Activated CD4-positive, alpha-beta memory T cell treated with anti-CD3 and anti-CD28 coated beads, Interleukin-2, amount 10 ng/mL, durations not matched to agents 7 days and 5 days (primary cell): ENCODE measurements at regions not wholly inside any gene's neighbourhood (a gene's known extent, or its start where the extent isn't known, plus 50 kb on each side); places are given as distances from the start of the nearest gene placed in this dataset.
"Not testable (repeated sequence)": the region's sequence is repeated elsewhere in the genome, so short reads cannot be mapped to it uniquely, and the experiment has no call there.

Experiments
- CTCF ChIA-PET: fragments of 350-600 bp; sonication (Branson Sonifier 250); formaldehyde crosslinking; loops from one replicate; lab custom pipeline; 2021; ENCODE audit warnings: antibody characterized with exemption, inconsistent platforms; lab: Charles Lee
- POLR2A ChIA-PET: fragments of 350-600 bp; sonication (Branson Sonifier 250); formaldehyde crosslinking; loops from one replicate; lab custom pipeline; 2021; ENCODE audit warnings: antibody characterized with exemption; lab: Charles Lee
- DNase-seq: peaks from one replicate; pipeline ENCODE4 v3.0.0-alpha.2; 2020
- H3K27ac Mint-ChIP-seq: one replicate; pipeline ENCODE4 v1.8.0; 2021; ENCODE audit warnings: mild to moderate bottlenecking, mixed read lengths
- H3K27me3 Mint-ChIP-seq: one replicate; pipeline ENCODE4 v1.8.0; 2021; ENCODE audit warnings: mixed read lengths
- H3K36me3 Mint-ChIP-seq: one replicate; pipeline ENCODE4 v1.8.0; 2021; ENCODE audit warnings: low read depth, mixed read lengths
- H3K4me1 Mint-ChIP-seq: one replicate; pipeline ENCODE4 v1.8.0; 2021; ENCODE audit warnings: mixed read lengths
- H3K4me3 Mint-ChIP-seq: one replicate; pipeline ENCODE4 v1.8.0; 2021; ENCODE audit warnings: mild to moderate bottlenecking, mixed read lengths
- H3K9me3 Mint-ChIP-seq: one replicate; pipeline ENCODE4 v1.8.0; 2021; ENCODE audit warnings: mixed read lengths

DNA sequence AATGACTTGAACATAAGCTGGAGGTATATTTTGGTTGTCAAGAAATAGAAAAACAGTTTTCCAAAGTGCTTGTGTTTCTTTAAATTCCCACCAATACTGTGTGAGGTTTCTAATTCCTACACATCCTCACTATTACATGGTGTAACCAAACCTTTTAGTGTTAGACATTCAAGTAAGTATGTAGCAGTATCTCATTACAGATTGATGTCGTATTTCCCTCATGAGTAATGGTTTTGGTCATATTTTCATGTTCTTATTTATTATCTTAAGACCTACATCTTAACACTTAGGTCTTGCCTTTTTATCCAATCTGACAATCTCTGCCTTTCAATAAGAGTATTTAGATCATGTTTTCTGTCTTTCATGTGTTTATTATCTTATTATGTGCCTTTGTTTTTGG, 253.7 kb upstream of the ANXA10 start:
- no peak overlapping the region for H3K27ac Mint-ChIP-seq

DNA sequence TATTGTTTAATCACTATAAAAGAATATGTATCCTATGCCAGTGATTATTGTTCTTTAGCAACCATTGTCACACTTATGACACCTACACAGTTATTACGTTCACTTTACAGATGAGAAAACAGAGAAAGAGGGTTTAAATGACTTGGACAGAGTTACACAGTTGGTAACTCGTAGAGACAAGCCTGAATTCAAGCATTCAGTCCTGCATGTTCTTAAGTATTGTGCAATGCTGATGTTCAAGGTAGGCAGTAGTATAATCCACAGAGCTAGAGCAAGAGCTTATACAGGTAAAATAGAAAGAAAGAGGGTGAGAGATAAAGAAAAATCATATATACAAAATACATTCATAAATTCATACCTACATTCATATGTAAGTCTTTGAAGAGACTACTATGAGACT, 249.8 kb upstream of the ANXA10 start:
- Mint-ChIP-seq H3K27ac (no peak overlapping the region), H3K4me3 (no peak overlapping the region), H3K27me3 (no peaks in the 10 kb centered on the region), H3K4me1 (no peaks in the 10 kb centered on the region), H3K36me3 (no peaks in the 10 kb centered on the region), H3K9me3 (peaks cover 4% of the 10 kb centered on the region)
- no peak for DNase-seq
- POLR2A ChIA-PET, result no interaction called here
- CTCF ChIA-PET, result no interaction called here

More for the DNA sequence above, 253.7 kb upstream of the ANXA10 start:
- Mint-ChIP-seq H3K36me3 (no peaks in the 10 kb centered on the region), H3K9me3 (peaks cover 4% of the 10 kb centered on the region), H3K4me3 (no peak overlapping the region), H3K4me1 (no peaks in the 10 kb centered on the region), H3K27me3 (no peaks in the 10 kb centered on the region)
- no peak for DNase-seq
- ChIA-PET CTCF (interaction anchor here (0.7 kb wide), 1 partner anchor 786 kb away, joined by 5 read pairs; no protein-coding TSS in a partner anchor), POLR2A (no interaction called here)

DNA sequence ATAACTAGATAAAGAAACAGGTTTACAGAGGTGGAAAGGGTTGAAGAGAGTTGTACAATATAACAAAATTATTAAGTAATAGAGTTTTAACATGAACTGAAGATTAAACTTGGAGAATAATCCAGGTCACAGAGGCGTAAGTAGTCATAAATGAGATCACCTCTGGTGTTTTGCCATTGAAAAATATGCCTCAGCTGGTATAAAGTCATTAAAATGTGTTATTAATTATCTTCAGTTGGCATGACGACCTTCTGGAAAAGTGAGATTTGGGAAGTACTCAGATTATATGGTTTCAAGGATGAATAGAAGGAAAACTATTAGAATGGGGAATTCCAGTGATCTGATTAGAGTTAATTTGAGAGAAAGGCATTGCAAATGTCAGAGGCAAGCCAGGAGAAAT, 237.5 kb upstream of the ANXA10 start:
- no peak for DNase-seq
- Mint-ChIP-seq H3K27ac (no peak overlapping the region), H3K27me3 (no peaks in the 10 kb centered on the region), H3K4me3 (no peak overlapping the region), H3K9me3 (peaks cover 2% of the 10 kb centered on the region), H3K36me3 (no peaks in the 10 kb centered on the region), H3K4me1 (no peaks in the 10 kb centered on the region)
- ChIA-PET POLR2A (no interaction called here), CTCF (no interaction called here)

DNA sequence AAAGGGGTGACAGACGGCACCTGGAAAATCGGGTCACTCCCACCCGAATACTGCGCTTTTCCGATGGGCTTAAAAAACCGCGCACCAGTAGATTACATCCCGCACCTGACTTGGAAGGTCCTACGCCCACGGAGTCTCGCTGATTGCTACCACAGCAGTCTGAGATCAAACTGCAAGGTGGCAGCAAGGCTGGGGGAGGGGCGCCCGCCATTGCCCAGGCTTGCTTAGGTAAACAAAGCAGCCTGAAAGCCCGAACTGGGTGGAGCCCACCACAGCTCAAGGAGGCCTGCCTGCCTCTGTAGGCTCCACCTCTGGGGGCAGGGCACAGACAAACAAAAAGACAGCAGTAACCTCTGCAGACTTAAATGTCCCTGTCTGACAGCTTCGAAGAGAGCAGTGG, 234.2 kb upstream of the ANXA10 start:
- H3K27me3 Mint-ChIP-seq, H3K36me3 Mint-ChIP-seq, H3K9me3 Mint-ChIP-seq, H3K4me3 Mint-ChIP-seq, H3K4me1 Mint-ChIP-seq, POLR2A ChIA-PET, DNase-seq, CTCF ChIA-PET, H3K27ac Mint-ChIP-seq: not testable (repeated sequence)

DNA sequence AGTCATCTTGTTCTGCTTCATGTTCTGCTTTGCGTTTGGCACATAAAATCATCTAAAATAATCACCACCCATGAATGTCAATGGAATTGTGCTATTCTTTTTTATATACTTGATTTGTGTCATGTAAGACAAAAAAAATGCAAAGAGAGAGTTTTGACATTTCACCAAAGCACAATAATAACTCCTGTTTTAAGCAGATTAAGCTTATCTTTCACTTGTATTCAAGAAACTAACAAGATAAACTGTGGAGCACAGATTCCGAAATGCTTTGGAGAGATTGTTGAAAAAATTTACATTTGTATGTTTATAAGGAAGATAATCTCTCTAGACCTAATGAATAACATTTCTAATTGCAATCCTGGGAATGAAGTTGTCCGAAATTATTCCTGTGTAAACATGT, 225.1 kb upstream of the ANXA10 start:
- H3K27ac Mint-ChIP-seq, result no peak overlapping the region
- DNase-seq, result no peak
- no peaks in the 10 kb centered on the region for H3K9me3 Mint-ChIP-seq
- ChIA-PET CTCF (no interaction called here), POLR2A (no interaction called here)
- no peaks in the 10 kb centered on the region for H3K4me1 Mint-ChIP-seq
- H3K36me3 Mint-ChIP-seq, result no peaks in the 10 kb centered on the region
- no peak overlapping the region for H3K4me3 Mint-ChIP-seq
- no peaks in the 10 kb centered on the region for H3K27me3 Mint-ChIP-seq

DNA sequence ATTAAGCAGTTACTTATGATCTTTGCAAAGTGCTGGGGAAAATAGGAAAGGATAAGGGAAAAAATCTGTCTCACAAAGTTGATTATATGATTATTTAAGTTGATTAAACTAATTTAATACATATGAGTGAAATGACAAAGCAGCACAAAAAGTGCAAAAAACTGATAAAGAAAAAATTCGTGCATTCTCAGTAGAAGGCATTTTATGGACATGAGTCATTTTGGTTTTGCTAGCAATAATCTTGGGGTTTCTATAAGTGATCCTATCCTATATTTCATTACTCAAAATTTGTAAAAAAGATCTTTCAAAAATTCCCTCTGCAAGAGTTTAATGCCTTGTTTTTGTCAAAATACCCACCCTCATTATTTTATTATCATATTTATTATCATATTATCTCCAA, 224.2 kb upstream of the ANXA10 start:
- no peaks in the 10 kb centered on the region for H3K27me3 Mint-ChIP-seq
- ChIA-PET CTCF (no interaction called here), POLR2A (no interaction called here)
- no peak overlapping the region for H3K27ac Mint-ChIP-seq
- no peak for DNase-seq
- H3K9me3 Mint-ChIP-seq, result no peaks in the 10 kb centered on the region
- H3K4me1 Mint-ChIP-seq, result no peaks in the 10 kb centered on the region
- no peak overlapping the region for H3K4me3 Mint-ChIP-seq
- no peaks in the 10 kb centered on the region for H3K36me3 Mint-ChIP-seq

DNA sequence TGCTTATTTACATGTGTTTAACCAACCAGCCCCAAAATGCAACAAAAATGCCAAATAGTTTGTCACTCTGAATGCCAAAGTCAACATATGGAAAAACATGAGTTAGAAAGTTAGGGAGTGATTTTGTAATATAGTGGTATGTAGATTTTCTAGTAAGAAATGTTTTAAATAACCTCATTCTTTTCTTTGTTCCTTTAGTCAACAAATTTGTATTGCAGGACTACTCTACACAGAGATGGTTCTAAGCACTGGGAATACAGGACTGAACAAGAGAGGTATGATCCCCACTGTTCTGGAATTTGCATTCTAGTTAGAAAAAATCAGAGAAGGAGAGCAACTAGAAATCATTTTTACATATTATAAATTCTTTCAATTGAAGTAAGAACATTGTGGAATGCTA, 218.8 kb upstream of the ANXA10 start:
- DNase-seq, result no peak
- no peaks in the 10 kb centered on the region for H3K9me3 Mint-ChIP-seq
- H3K27me3 Mint-ChIP-seq, result no peaks in the 10 kb centered on the region
- POLR2A ChIA-PET, result no interaction called here
- no peaks in the 10 kb centered on the region for H3K4me1 Mint-ChIP-seq
- H3K4me3 Mint-ChIP-seq, result no peak overlapping the region
- CTCF ChIA-PET, result no interaction called here
- no peaks in the 10 kb centered on the region for H3K36me3 Mint-ChIP-seq
- no peak overlapping the region for H3K27ac Mint-ChIP-seq

DNA sequence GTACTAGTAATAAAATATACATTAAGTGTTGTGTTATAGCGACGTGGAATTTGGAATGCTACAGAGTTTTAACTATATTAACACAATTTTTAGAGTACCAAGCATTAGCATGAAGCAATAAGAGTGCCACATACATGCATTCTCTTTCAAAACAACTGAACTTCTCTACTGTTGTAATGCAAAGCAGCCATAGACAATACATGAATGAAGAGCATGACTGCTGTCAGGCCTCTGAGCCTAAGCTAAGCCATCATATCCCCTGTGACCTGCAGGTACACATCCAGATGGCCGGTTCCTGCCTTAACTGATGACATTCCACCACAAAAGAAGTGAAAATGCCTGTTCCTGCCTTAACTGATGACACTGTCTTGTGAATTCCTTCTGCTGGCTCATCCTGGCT, 216.2 kb upstream of the ANXA10 start:
- H3K36me3 Mint-ChIP-seq, POLR2A ChIA-PET, H3K4me1 Mint-ChIP-seq, DNase-seq, H3K4me3 Mint-ChIP-seq, H3K27ac Mint-ChIP-seq, H3K27me3 Mint-ChIP-seq, CTCF ChIA-PET, H3K9me3 Mint-ChIP-seq: not testable (repeated sequence)

DNA sequence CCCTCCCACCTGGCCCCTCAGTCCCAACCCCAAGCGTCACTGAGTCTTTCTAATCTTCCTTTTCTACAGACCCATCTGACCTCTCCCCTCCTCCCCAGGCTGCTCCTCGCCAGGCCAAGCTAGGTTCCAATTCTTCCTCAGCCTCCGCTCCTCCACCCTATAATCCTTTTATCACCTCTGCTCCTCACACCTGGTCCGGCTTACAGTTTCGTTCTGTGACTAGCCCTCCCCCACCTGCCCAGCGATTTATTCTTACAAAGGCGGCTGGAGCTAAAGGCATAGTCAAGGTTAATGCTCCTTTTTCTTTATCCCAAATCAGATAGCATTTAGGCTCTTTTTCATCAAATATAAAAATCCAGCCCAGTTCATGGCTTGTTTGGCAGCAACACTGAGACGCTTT, 214.5 kb upstream of the ANXA10 start:
- H3K27ac Mint-ChIP-seq, POLR2A ChIA-PET, H3K27me3 Mint-ChIP-seq, CTCF ChIA-PET, H3K4me1 Mint-ChIP-seq, H3K36me3 Mint-ChIP-seq, H3K4me3 Mint-ChIP-seq, DNase-seq, H3K9me3 Mint-ChIP-seq: not testable (repeated sequence)

DNA sequence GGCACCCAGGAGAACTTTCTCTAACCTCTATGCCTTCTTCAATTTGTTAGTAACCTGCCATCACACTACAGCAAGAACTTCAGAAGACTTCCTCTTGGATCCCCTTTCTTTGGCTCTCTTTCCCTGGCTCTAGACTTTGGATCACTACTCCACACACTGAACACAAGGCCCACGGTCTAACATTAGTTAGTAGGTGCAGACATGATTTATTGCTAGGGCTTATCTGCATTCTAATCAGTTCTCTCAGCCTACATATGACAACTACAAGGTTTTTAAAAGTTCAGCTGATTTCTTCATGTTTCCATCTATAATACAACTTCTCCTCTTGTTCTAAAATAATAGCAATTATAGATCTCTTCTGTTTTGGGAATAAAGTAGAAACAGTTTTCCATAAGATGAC, 209.1 kb upstream of the ANXA10 start:
- Mint-ChIP-seq H3K4me1 (no peaks in the 10 kb centered on the region), H3K27me3 (no peaks in the 10 kb centered on the region), H3K27ac (no peak overlapping the region), H3K9me3 (no peaks in the 10 kb centered on the region), H3K36me3 (no peaks in the 10 kb centered on the region), H3K4me3 (no peak overlapping the region)
- no peak for DNase-seq
- ChIA-PET CTCF (no interaction called here), POLR2A (no interaction called here)

DNA sequence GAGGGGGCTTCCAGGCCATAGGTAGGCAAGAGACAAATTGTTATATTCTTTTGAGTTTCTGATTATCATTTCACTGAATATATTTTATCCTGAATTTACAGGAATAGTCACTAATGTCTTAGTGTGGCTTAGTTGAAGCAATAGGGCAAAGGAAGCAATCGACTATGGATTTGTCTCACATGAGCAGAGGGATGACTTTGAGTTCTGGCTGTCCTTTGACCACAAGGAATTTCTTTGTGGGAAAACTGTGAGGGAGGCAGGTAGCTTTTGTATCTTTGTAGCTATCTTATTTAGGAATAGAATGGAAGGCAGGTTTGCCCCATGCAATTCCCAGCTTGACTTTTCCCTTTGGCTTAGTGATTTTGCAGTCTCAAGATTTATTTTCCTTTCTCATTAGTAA, 207.3 kb upstream of the ANXA10 start:
- H3K4me1 Mint-ChIP-seq, result no peaks in the 10 kb centered on the region
- H3K36me3 Mint-ChIP-seq, result no peaks in the 10 kb centered on the region

DNA sequence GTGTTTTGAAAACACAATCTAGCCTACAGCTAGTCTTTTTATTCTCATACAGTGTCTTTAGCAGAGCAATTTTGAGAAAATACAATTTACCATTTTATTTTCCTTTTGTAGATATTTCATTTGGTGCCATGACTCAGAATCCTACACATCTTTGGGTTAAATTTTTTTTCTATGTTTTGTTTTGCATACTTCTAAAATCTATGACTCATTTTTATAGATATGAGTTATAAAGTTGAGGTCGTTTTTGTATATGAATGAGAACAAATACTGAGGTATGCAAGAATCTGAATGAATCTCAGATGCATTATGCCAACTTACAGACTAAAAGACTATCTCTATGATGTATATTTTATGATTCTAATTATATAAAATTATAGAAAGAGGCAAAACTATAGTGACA, 206.5 kb upstream of the ANXA10 start:
- no peaks in the 10 kb centered on the region for H3K27me3 Mint-ChIP-seq
- ChIA-PET CTCF (no interaction called here), POLR2A (no interaction called here)
- H3K4me1 Mint-ChIP-seq, result no peaks in the 10 kb centered on the region
- no peak for DNase-seq
- H3K36me3 Mint-ChIP-seq, result no peaks in the 10 kb centered on the region
- H3K27ac Mint-ChIP-seq, result no peak overlapping the region
- H3K9me3 Mint-ChIP-seq, result no peaks in the 10 kb centered on the region
- no peak overlapping the region for H3K4me3 Mint-ChIP-seq

More for the DNA sequence above, 207.3 kb upstream of the ANXA10 start:
- POLR2A ChIA-PET, result no interaction called here
- CTCF ChIA-PET, result no interaction called here
- H3K9me3 Mint-ChIP-seq, result no peaks in the 10 kb centered on the region
- H3K27me3 Mint-ChIP-seq, result no peaks in the 10 kb centered on the region
- no peak overlapping the region for H3K4me3 Mint-ChIP-seq
- no peak for DNase-seq
- H3K27ac Mint-ChIP-seq, result no peak overlapping the region

DNA sequence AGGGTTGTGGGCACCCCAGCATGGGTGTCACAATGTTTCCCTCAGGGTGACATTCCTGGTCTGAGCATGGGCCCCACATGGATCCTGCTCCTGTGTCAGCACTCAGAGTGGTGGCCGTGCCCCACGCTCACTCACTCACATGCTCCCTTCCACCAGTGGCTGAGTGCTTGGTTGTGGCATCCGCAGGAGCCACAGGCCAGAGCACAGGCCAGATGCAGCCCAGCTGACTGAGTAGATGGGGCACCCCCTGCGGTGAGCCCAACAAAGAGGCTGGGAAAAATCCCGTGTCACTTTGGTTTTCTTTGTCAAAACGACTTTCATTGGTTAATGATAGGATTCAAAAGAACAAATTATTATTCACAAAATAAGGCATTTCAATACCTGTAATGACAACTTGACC, 204.6 kb upstream of the ANXA10 start:
- no peak overlapping the region for H3K27ac Mint-ChIP-seq
- no peaks in the 10 kb centered on the region for H3K9me3 Mint-ChIP-seq
- no peaks in the 10 kb centered on the region for H3K4me1 Mint-ChIP-seq
- no peak overlapping the region for H3K4me3 Mint-ChIP-seq
- CTCF ChIA-PET, result no interaction called here
- H3K27me3 Mint-ChIP-seq, result no peaks in the 10 kb centered on the region
- H3K36me3 Mint-ChIP-seq, result no peaks in the 10 kb centered on the region
- POLR2A ChIA-PET, result no interaction called here
- no peak for DNase-seq

DNA sequence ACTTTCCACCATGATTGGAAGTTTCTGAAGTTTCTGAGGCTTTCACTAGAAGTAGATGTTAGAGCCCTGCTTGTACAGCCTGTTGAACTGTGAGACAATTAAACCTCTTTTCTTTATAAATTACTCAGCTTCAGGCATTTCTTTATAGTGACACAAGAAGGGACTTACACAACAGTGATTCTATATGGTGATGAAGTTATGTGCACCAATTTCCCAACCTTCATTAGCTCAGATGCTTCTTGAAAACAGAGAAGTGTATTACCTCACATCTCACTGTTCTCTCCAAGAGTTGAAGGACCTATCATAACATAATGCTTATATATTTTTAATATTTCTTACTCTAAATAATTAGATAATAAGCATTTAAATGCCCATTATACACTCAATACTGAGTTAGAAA, 202.1 kb upstream of the ANXA10 start:
- Mint-ChIP-seq H3K36me3 (no peaks in the 10 kb centered on the region), H3K4me1 (no peaks in the 10 kb centered on the region), H3K9me3 (no peaks in the 10 kb centered on the region), H3K27ac (no peak overlapping the region), H3K4me3 (no peak overlapping the region), H3K27me3 (no peaks in the 10 kb centered on the region)
- DNase-seq, result no peak
- ChIA-PET POLR2A (no interaction called here), CTCF (no interaction called here)

DNA sequence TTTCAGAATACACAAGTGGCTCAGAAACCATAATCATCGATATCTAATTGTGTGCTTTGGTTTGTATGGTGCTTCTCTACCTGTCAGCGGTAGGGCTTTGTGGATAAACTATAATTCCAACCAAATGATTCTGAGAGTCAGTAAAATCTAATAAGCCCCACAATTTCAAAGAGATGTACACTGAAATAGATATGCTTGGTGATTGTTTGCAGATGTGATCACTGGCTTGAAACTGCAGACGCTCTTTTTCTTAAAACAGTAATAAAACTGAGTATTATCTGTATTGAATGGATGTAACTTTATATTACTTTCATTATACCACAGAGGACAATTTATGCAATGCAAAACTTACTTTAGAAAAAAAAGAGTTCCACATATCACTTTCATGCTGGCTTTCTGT, 198.8 kb upstream of the ANXA10 start:
- Mint-ChIP-seq H3K4me1 (no peaks in the 10 kb centered on the region), H3K4me3 (no peak overlapping the region), H3K27me3 (no peaks in the 10 kb centered on the region), H3K9me3 (no peaks in the 10 kb centered on the region), H3K27ac (no peak overlapping the region), H3K36me3 (no peaks in the 10 kb centered on the region)
- ChIA-PET POLR2A (no interaction called here), CTCF (no interaction called here)
- DNase-seq, result no peak
